Progenitor cell of endocrine pancreas (in vitro differentiated cells): ENCODE measurements at regions not wholly inside any gene's neighbourhood (a gene's known extent, or its start where the extent isn't known, plus 50 kb on each side); places are given as distances from the start of the nearest gene placed in this dataset.

Experiments
- DNase-seq: peaks from one replicate; pipeline ENCODE4 v3.0.0; 2021; ENCODE audit warnings: low spot score; ENCODE audit not compliant: unreplicated experiment
- H3K27ac Mint-ChIP-seq: 2 replicates; pipeline ENCODE4 v1.8.0; 2021; ENCODE audit warnings: mild to moderate bottlenecking, moderate library complexity, mixed read lengths
- H3K27me3 Mint-ChIP-seq: 2 replicates; pipeline ENCODE4 v1.8.0; 2021; ENCODE audit warnings: mixed read lengths
- H3K36me3 Mint-ChIP-seq: 2 replicates; pipeline ENCODE4 v1.8.0; 2022; ENCODE audit warnings: mixed read lengths; ENCODE audit not compliant: insufficient read depth
- H3K4me1 Mint-ChIP-seq: 2 replicates; pipeline ENCODE4 v1.8.0; 2021; ENCODE audit warnings: low read depth, mixed read lengths
- H3K4me3 Mint-ChIP-seq: 2 replicates; pipeline ENCODE4 v1.8.0; 2021; ENCODE audit warnings: low read depth, mild to moderate bottlenecking, moderate library complexity, mixed read lengths
- H3K9me3 Mint-ChIP-seq: 2 replicates; pipeline ENCODE4 v1.8.0; 2021; ENCODE audit warnings: low read depth, mixed read lengths
- CTCF ChIP-seq: fragments of 200-600 bp; sonication (generic); IDR thresholded peaks from one replicate; pipeline ENCODE4 v1.5.0; 2021; ENCODE audit warnings: antibody characterized with exemption, mild to moderate bottlenecking; ENCODE audit not compliant: unreplicated experiment

GRCh38 chr2:181143790-181144300, 163.4 kb downstream of the UBE2E3 start:
- TF ChIP-seq CTCF: no peak
- no peaks in the 10 kb centered on the region for H3K36me3 Mint-ChIP-seq

GRCh38 chr2:181145645-181146044, 165.2 kb downstream of the UBE2E3 start:
- H3K9me3 Mint-ChIP-seq: no peaks in the 10 kb centered on the region
- no peak overlapping the region for H3K27ac Mint-ChIP-seq
- no peak for TF ChIP-seq CTCF
- H3K36me3 Mint-ChIP-seq: no peaks in the 10 kb centered on the region
- DNase-seq: no peak
- no peak overlapping the region for H3K4me3 Mint-ChIP-seq
- H3K4me1 Mint-ChIP-seq: no peaks in the 10 kb centered on the region
- no peaks in the 10 kb centered on the region for H3K27me3 Mint-ChIP-seq

More at GRCh38 chr2:181143790-181144300, 163.4 kb downstream of the UBE2E3 start:
- no peak for DNase-seq
- H3K4me1 Mint-ChIP-seq: no peaks in the 10 kb centered on the region
- no peaks in the 10 kb centered on the region for H3K9me3 Mint-ChIP-seq
- no peaks in the 10 kb centered on the region for H3K27me3 Mint-ChIP-seq
- no peak overlapping the region for H3K4me3 Mint-ChIP-seq
- H3K27ac Mint-ChIP-seq: no peak overlapping the region

- Mint-ChIP-seq H3K4me1 (no peaks in the 10 kb centered on the region), H3K27ac (no peak overlapping the region), H3K27me3 (no peaks in the 10 kb centered on the region), H3K4me3 (no peak overlapping the region), H3K36me3 (no peaks in the 10 kb centered on the region), H3K9me3 (no peaks in the 10 kb centered on the region)
- TF ChIP-seq CTCF: no peak
- no peak for DNase-seq
Measured at GRCh38 chr2:181146171-181146570, 165.8 kb downstream of the UBE2E3 start.

- DNase-seq: no peak
- Mint-ChIP-seq H3K4me1 (no peaks in the 10 kb centered on the region), H3K27me3 (no peaks in the 10 kb centered on the region), H3K9me3 (no peaks in the 10 kb centered on the region), H3K27ac (no peak overlapping the region), H3K4me3 (no peak overlapping the region), H3K36me3 (no peaks in the 10 kb centered on the region)
- TF ChIP-seq CTCF: no peak
Measured at GRCh38 chr2:181149056-181149455, 168.7 kb downstream of the UBE2E3 start.

- Mint-ChIP-seq H3K4me1 (no peaks in the 10 kb centered on the region), H3K4me3 (no peak overlapping the region), H3K27ac (no peak overlapping the region), H3K36me3 (no peaks in the 10 kb centered on the region), H3K27me3 (no peaks in the 10 kb centered on the region), H3K9me3 (peaks cover 3% of the 10 kb centered on the region)
- no peak for TF ChIP-seq CTCF
- DNase-seq: no peak
Measured at GRCh38 chr2:181152226-181152625, 171.8 kb downstream of the UBE2E3 start.
